ENCODE measurements at regions not wholly inside any gene's neighbourhood (a gene's known extent, or its start where the extent isn't known, plus 50 kb on each side); places are given as distances from the start of the nearest gene placed in this dataset.

- intact Hi-C loops (cut with micrococcal nuclease): no loop called here
- Histone ChIP-seq H3K4me1 (ENCODE audit: control insufficient read depth in 2 of 2, insufficient read depth in 2 of 2, low read length in 2 of 2) (no peaks in the 10 kb centered on the region), H3K4me2 (replicated peaks; ENCODE audit: low read depth, low read length, poor library complexity, severe bottlenecking) (no peak overlapping the region), H3K27me3 (replicated peaks in 1 of 4; ENCODE audit: control extremely low read depth in 1 of 4, control insufficient read depth in 3 of 4, insufficient read depth in 4 of 4, low read length in 3 of 4) (no peaks in the 10 kb centered on the region), H3K9me3 (ENCODE audit: control extremely low read depth in 1 of 3, control insufficient read depth in 2 of 3, insufficient read depth in 1 of 3, low read length in 2 of 3) (peaks cover 0 to 11% (median 0%) of the 10 kb centered on the region in 3 donors), H3K4me3 (ENCODE audit: control extremely low read depth in 1 of 5, extremely low read depth in 1 of 5, insufficient read depth in 1 of 5, low read depth in 2 of 5, low read length in 4 of 5) (no peak overlapping the region), H3K27ac (ENCODE audit: low read length in 2 of 2) (no peak overlapping the region), H4K20me1 (ENCODE audit: control insufficient read depth, insufficient read depth, low read length, poor library complexity, severe bottlenecking) (no peaks in the 10 kb centered on the region), H2AFZ (ENCODE audit: insufficient read depth, low read depth, low read length, poor library complexity, severe bottlenecking) (no peak overlapping the region), H3K36me3 (replicated peaks in 1 of 2; ENCODE audit: control extremely low read depth in 1 of 2, control insufficient read depth in 1 of 2, extremely low read depth in 1 of 2, insufficient read depth in 2 of 2, low read length in 1 of 2) (no peaks in the 10 kb centered on the region), H3K79me2 (ENCODE audit: control insufficient read depth, insufficient read depth, low read length) (no peaks in the 10 kb centered on the region), H3K9ac (ENCODE audit: low read length) (no peak overlapping the region)
- Mint-ChIP-seq H3K4me3 (no peak overlapping the region), H3K27ac (no peak overlapping the region), H3K9me3 (ENCODE audit: insufficient read depth) (no peaks in the 10 kb centered on the region), H3K4me1 (no peaks in the 10 kb centered on the region), H3K27me3 (peaks cover 18% of the 10 kb centered on the region)
- POLR2A ChIA-PET: no interaction called here
- CTCF ChIA-PET: interaction anchor here (1.2 kb wide), 1 partner anchor 25 kb away, joined by 4 read pairs; no protein-coding TSS in a partner anchor
- no peak for ATAC-seq (ENCODE audit: low read depth)
- DNase-seq: no peak
- TF ChIP-seq, protein P1, sequence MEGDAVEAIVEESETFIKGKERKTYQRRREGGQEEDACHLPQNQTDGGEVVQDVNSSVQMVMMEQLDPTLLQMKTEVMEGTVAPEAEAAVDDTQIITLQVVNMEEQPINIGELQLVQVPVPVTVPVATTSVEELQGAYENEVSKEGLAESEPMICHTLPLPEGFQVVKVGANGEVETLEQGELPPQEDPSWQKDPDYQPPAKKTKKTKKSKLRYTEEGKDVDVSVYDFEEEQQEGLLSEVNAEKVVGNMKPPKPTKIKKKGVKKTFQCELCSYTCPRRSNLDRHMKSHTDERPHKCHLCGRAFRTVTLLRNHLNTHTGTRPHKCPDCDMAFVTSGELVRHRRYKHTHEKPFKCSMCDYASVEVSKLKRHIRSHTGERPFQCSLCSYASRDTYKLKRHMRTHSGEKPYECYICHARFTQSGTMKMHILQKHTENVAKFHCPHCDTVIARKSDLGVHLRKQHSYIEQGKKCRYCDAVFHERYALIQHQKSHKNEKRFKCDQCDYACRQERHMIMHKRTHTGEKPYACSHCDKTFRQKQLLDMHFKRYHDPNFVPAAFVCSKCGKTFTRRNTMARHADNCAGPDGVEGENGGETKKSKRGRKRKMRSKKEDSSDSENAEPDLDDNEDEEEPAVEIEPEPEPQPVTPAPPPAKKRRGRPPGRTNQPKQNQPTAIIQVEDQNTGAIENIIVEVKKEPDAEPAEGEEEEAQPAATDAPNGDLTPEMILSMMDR (IDR thresholded peaks at IDR 0.05): no peak
- no peak for TF ChIP-seq EZH2 (IDR thresholded peaks at IDR 0.05; ENCODE audit: borderline replicate concordance, insufficient read depth, low read depth, low read length, poor library complexity, severe bottlenecking)
- 90% methylated on average over 17 of the region's 19 CpGs for WGBS (ENCODE audit: insufficient coverage)
Observed at GRCh38 chr6:165827190-165827518, 164.1 kb upstream of the PDE10A start.

DNA sequence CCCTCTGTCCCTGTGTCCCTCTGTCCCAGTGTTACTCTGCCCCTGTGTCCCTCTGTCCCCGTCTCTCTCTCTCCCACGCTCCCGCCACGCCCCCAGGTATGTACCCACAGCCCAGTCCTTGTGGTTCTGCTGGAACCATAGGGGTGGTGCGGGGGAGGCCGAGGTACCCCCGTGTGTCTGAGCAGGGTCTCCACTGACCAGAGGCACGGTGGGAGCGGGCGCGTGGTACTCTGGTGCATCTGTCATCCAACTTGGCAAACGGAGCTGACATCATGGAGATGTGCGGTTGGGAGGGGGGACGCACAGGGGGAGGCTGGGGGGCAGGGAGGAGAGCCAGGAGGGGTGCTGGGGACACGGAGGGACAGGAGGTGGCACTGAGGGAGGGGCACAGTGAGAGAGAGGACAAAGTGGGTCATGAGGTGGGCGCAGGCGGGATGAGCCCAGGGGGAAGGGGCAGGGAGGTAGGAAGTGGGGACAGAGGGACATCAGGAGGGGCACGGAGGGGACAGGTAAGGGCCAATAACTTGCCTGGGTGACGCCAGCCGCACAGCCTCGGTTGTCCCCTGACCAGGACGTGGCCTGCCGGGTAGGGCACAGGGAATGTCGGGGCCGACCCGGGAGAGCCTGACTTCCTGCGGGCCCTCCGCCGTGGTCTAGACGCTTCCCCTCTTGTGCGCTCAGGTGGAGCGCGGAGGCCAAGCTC lies 163.6 kb upstream of the PDE10A start:
- POLR2A ChIA-PET: no interaction called here
- 97% methylated on average over 29 of the region's 33 CpGs for WGBS (ENCODE audit: insufficient coverage)

More for the DNA sequence above, 163.6 kb upstream of the PDE10A start:
- no peaks in the 10 kb centered on the region for H4K20me1 ChIP-seq (ENCODE audit: control insufficient read depth, insufficient read depth, low read length, poor library complexity, severe bottlenecking)
- H3K4me3 Mint-ChIP-seq: no peak overlapping the region
- no peak overlapping the region for H3K27ac ChIP-seq (ENCODE audit: low read length in 2 of 2)
- H3K79me2 ChIP-seq (ENCODE audit: control insufficient read depth, insufficient read depth, low read length): no peaks in the 10 kb centered on the region
- H2AFZ ChIP-seq (ENCODE audit: insufficient read depth, low read depth, low read length, poor library complexity, severe bottlenecking): no peak overlapping the region
- DNase-seq (no peak), ATAC-seq (ENCODE audit: low read depth) (no peak)
- no peaks in the 10 kb centered on the region for H3K9me3 Mint-ChIP-seq (ENCODE audit: insufficient read depth)
- no peaks in the 10 kb centered on the region for H3K27me3 ChIP-seq (replicated peaks in 1 of 4; ENCODE audit: control extremely low read depth in 1 of 4, control insufficient read depth in 3 of 4, insufficient read depth in 4 of 4, low read length in 3 of 4)
- CTCF ChIA-PET: interaction anchor here (1.2 kb wide), 1 partner anchor 25 kb away, joined by 4 read pairs; no protein-coding TSS in a partner anchor
- no peak overlapping the region for H3K4me2 ChIP-seq (replicated peaks; ENCODE audit: low read depth, low read length, poor library complexity, severe bottlenecking)
- H3K9ac ChIP-seq (ENCODE audit: low read length): no peak overlapping the region
- H3K27me3 Mint-ChIP-seq: peaks cover 15% of the 10 kb centered on the region
- no peaks in the 10 kb centered on the region for H3K36me3 ChIP-seq (replicated peaks in 1 of 2; ENCODE audit: control extremely low read depth in 1 of 2, control insufficient read depth in 1 of 2, extremely low read depth in 1 of 2, insufficient read depth in 2 of 2, low read length in 1 of 2)
- intact Hi-C loops (cut with micrococcal nuclease): no loop called here
- H3K4me3 ChIP-seq (ENCODE audit: control extremely low read depth in 1 of 5, extremely low read depth in 1 of 5, insufficient read depth in 1 of 5, low read depth in 2 of 5, low read length in 4 of 5): no peak overlapping the region
- H3K9me3 ChIP-seq (ENCODE audit: control extremely low read depth in 1 of 3, control insufficient read depth in 2 of 3, insufficient read depth in 1 of 3, low read length in 2 of 3): peaks cover 0 to 11% (median 0%) of the 10 kb centered on the region in 3 donors
- H3K4me1 Mint-ChIP-seq: no peaks in the 10 kb centered on the region
- no peak overlapping the region for H3K27ac Mint-ChIP-seq
- H3K4me1 ChIP-seq (ENCODE audit: control insufficient read depth in 2 of 2, insufficient read depth in 2 of 2, low read length in 2 of 2): no peaks in the 10 kb centered on the region
- TF ChIP-seq, protein P1 (IDR thresholded peaks at IDR 0.05): no peak
- TF ChIP-seq EZH2 (IDR thresholded peaks at IDR 0.05; ENCODE audit: borderline replicate concordance, insufficient read depth, low read depth, low read length, poor library complexity, severe bottlenecking): no peak

All from B cell (primary cell).